Brain microvascular endothelial cell (primary cell): ENCODE measurements at regions not wholly inside any gene's neighbourhood (a gene's known extent, or its start where the extent isn't known, plus 50 kb on each side); places are given as distances from the start of the nearest gene placed in this dataset.

Experiments used
- DNase-seq: peaks from one replicate; pipeline ENCODE4 v3.0.0-alpha.2; 2020
- H3K27ac ChIP-seq: fragments of 250-450 bp; sonication (Bioruptor Pico); 2 replicates; pipeline ENCODE4 v1.5.1; 2020; ENCODE audit warnings: mild to moderate bottlenecking, moderate library complexity
- H3K27me3 ChIP-seq: fragments of 250-450 bp; sonication (Bioruptor Pico); replicated peaks from 2 replicates; pipeline ENCODE4 v1.5.1; 2020; ENCODE audit warnings: mild to moderate bottlenecking
- H3K36me3 ChIP-seq: fragments of 250-450 bp; sonication (Bioruptor Pico); replicated peaks from 2 replicates; pipeline ENCODE4 v1.5.1; 2020; ENCODE audit warnings: mild to moderate bottlenecking
- H3K4me3 ChIP-seq: 2 replicates; pipeline ENCODE4 v1.5.1; 2011; ENCODE audit warnings: low read depth, mild to moderate bottlenecking, control low read depth, low read length, moderate library complexity
- in situ Hi-C: cut with HindIII; loops from 2 replicates; pipeline ENCODE4 v1.10.0; 2017; ENCODE audit warnings: low sequenced_read_pairs, low pct_ligation_motif_present
- TF ChIP-seq, protein P1 (sequence below): IDR thresholded peaks from 2 replicates; pipeline ENCODE4 v1.5.1; 2011; ENCODE audit warnings: low read depth, mild to moderate bottlenecking, moderate library complexity, low read length, control low read depth, inconsistent platforms; ENCODE audit errors: missing control alignments

DNA sequence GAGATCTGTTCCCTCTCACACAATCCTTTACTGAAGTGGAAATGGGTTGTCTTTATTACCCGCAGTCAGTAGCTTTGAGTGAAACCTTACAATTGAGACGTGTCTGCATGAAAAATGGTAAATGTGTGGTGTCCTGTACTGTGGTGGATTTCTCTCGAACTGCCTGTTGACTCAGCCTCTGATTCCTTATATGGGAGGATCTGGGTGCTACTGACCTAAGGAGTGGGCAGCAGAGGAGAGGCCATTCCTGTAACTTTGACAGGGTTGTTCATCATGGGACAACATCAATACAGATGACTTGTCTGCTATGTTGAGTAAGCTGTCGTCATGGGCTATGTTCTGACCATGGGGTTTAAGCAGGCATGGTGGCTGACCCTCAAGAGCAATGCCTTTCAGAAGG lies 159.6 kb upstream of the WDR1 start:
- Histone ChIP-seq H3K27ac (no peak overlapping the region), H3K36me3 (no peaks in the 10 kb centered on the region), H3K27me3 (no peaks in the 10 kb centered on the region), H3K4me3 (no peak overlapping the region)
- no peak for DNase-seq
- in situ Hi-C loops, result no loop called here
- TF ChIP-seq, protein P1, sequence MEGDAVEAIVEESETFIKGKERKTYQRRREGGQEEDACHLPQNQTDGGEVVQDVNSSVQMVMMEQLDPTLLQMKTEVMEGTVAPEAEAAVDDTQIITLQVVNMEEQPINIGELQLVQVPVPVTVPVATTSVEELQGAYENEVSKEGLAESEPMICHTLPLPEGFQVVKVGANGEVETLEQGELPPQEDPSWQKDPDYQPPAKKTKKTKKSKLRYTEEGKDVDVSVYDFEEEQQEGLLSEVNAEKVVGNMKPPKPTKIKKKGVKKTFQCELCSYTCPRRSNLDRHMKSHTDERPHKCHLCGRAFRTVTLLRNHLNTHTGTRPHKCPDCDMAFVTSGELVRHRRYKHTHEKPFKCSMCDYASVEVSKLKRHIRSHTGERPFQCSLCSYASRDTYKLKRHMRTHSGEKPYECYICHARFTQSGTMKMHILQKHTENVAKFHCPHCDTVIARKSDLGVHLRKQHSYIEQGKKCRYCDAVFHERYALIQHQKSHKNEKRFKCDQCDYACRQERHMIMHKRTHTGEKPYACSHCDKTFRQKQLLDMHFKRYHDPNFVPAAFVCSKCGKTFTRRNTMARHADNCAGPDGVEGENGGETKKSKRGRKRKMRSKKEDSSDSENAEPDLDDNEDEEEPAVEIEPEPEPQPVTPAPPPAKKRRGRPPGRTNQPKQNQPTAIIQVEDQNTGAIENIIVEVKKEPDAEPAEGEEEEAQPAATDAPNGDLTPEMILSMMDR, result no peak

DNA sequence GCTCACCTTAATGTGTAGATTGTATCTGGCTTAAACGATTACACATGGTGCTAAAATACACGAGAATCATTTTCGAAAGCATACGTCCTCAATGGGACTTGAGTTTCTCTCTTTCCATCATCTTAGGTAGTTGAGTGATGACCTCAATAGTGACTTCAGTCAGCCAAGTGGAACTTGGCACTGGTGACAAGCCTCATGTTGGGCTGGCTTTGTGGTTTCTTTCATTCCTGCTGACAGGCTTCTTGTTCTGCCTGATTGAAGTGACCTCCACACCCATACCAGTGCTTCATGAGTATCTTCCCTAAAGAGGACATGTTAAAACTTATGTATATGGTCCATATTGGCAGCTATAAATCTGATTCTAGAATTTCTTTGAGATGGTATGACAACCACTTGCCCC lies 159.1 kb upstream of the WDR1 start:
- Histone ChIP-seq H3K27me3 (no peaks in the 10 kb centered on the region), H3K4me3 (no peak overlapping the region), H3K36me3 (no peaks in the 10 kb centered on the region), H3K27ac (no peak overlapping the region)
- TF ChIP-seq, protein P1, result no peak
- in situ Hi-C loops, result no loop called here
- DNase-seq, result no peak

DNA sequence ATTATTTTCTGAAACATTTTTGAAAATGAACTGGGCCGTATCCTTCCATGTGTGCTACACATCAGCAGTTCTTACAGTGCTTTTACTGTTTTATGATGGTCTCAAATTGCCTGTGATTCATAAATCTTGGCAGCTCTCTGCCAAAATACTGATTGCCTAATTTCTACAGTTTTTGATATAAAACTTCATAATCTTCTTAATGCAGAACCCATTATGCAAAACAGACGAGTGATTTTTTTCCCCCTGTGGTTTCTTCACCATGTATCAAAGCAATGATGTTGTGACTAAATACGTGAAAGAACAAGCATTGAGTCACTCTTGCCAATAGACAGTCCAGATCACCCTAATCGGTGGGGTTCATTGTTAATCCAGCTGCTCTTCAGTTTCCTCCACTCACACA lies 156.4 kb upstream of the WDR1 start:
- in situ Hi-C loops, result no loop called here
- H3K27me3 ChIP-seq, result no peaks in the 10 kb centered on the region
- TF ChIP-seq, protein P1, result no peak
- no peaks in the 10 kb centered on the region for H3K36me3 ChIP-seq
- no peak overlapping the region for H3K4me3 ChIP-seq
- no peak for DNase-seq
- H3K27ac ChIP-seq, result no peak overlapping the region

DNA sequence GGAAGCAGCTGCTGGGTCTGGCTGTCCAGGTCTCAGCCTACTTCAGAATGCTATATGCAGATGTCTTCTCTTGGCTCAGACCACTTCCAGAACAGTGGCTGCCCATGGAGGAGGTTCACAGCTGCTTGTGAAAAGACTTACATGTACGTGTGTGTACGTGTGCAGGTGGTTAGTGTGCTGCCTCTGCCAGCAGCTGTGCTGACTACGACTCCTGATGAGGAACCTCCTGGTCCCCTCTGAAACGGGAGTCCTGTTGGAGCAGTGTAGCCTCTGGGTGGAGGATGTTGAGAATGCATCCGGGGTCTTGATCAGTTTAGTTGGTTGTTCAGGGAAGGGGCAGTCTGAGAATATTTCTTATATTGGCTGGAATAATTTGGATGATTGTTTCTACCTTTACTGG lies 155.9 kb upstream of the WDR1 start:
- no peaks in the 10 kb centered on the region for H3K27me3 ChIP-seq
- no peak overlapping the region for H3K27ac ChIP-seq
- no peak overlapping the region for H3K4me3 ChIP-seq
- in situ Hi-C loops, result no loop called here
- no peak for DNase-seq
- no peaks in the 10 kb centered on the region for H3K36me3 ChIP-seq
- TF ChIP-seq, protein P1, result no peak

DNA sequence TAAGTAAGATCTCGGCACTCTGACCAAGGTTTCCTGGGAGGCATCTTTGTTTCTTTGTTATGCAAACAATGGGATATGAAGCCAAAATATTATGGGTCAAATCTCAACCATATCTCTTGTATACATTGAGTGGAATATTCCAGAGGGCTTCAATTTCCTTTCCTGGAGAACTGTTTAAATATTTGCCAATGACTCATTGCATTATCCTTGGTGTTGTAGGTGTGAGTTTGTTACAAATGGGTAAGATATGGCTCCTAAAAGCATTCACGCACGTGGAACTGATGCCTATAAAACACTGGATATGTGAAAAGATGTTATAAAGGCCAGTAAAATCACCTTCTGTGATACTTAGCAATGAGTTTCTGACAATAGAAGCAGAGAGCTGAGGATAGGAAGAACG lies 150.5 kb upstream of the WDR1 start:
- no peak for DNase-seq
- Histone ChIP-seq H3K4me3 (no peak overlapping the region), H3K36me3 (no peaks in the 10 kb centered on the region), H3K27me3 (no peaks in the 10 kb centered on the region), H3K27ac (no peak overlapping the region)
- in situ Hi-C loops, result no loop called here
- TF ChIP-seq, protein P1, result no peak

DNA sequence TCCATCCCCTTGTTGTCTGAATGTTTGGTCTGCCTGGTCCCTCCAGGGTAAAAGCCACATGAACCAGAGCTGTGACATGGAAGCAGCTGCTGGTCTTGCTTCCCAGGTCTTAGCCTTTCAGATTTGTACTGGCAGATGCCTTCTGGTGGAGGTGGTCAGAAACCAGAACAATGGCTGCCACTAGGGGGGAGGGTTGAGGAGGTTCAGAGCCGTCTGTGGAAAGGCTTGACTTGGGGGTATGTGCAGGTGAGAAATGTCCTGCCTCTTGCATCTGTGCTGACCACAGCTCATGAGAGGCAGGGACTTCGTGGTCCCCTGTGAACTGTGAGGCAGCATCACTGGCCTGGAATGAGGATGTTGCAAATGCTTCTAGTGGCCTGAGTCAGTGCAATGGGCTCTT lies 144.2 kb upstream of the WDR1 start:
- no peaks in the 10 kb centered on the region for H3K27me3 ChIP-seq
- H3K27ac ChIP-seq, result no peak overlapping the region
- TF ChIP-seq, protein P1, result no peak
- DNase-seq, result no peak
- no peak overlapping the region for H3K4me3 ChIP-seq
- H3K36me3 ChIP-seq, result no peaks in the 10 kb centered on the region
- in situ Hi-C loops, result no loop called here
